Astrocyte (in vitro differentiated cells and primary cell): ENCODE measurements at regions not wholly inside any gene's neighbourhood (a gene's known extent, or its start where the extent isn't known, plus 50 kb on each side); places are given as distances from the start of the nearest gene placed in this dataset.

Experiments
- DNase-seq: peaks from one replicate; pipeline ENCODE4 v3.0.0-alpha.2; 2010; ENCODE audit warnings: low read depth
- FAIRE-seq: peaks from 2 replicates; lab custom pipeline; 2011; peaks lifted over from hg19 to GRCh38; lab: Jason Lieb, UNC
- H2AFZ ChIP-seq: 2 replicates; pipeline ENCODE4 v1.6.0; 2012; ENCODE audit warnings: low read depth, low read length, inconsistent platforms
- H3K27ac ChIP-seq: 2 replicates; pipeline ENCODE4 v1.5.1; 2011; ENCODE audit warnings: low read depth, low read length, inconsistent platforms
- H3K27me3 ChIP-seq: 2 replicates; pipeline ENCODE4 v1.6.0; 2011; ENCODE audit warnings: low read length, inconsistent platforms; ENCODE audit not compliant: insufficient read depth
- H3K36me3 ChIP-seq: 2 replicates; pipeline ENCODE4 v1.5.1; 2011; ENCODE audit warnings: low read length, inconsistent platforms; ENCODE audit not compliant: insufficient read depth
- H3K4me1 ChIP-seq: 2 replicates; pipeline ENCODE4 v1.5.1; 2011; ENCODE audit warnings: low read length, inconsistent platforms; ENCODE audit not compliant: insufficient read depth
- H3K4me2 ChIP-seq: 2 replicates; pipeline ENCODE4 v1.6.0; 2012; ENCODE audit warnings: low read length, inconsistent platforms
- H3K4me3 ChIP-seq: 2 replicates; pipeline ENCODE4 v1.5.1; 2011; ENCODE audit warnings: low read depth, mild to moderate bottlenecking, low read length, inconsistent platforms; ENCODE audit not compliant: insufficient read depth
- H3K79me2 ChIP-seq: 2 replicates; pipeline ENCODE4 v1.6.0; 2012; ENCODE audit warnings: mild to moderate bottlenecking, low read length, inconsistent platforms; ENCODE audit not compliant: insufficient read depth
- H3K9ac ChIP-seq: 2 replicates; pipeline ENCODE4 v1.6.0; 2012; ENCODE audit warnings: mild to moderate bottlenecking, low read length, inconsistent platforms
- H3K9me3 ChIP-seq: 2 replicates; pipeline ENCODE4 v1.5.1; 2012; ENCODE audit warnings: low read depth, mild to moderate bottlenecking, low read length, inconsistent platforms; ENCODE audit not compliant: insufficient read depth
- H4K20me1 ChIP-seq: 2 replicates; pipeline ENCODE4 v1.6.0; 2012; ENCODE audit warnings: low read length, inconsistent platforms; ENCODE audit not compliant: insufficient read depth
- H3K27ac Mint-ChIP-seq: one replicate; pipeline ENCODE4 v1.8.0; 2021; ENCODE audit warnings: mild to moderate bottlenecking, mixed read lengths; ENCODE audit not compliant: unreplicated experiment
- H3K27me3 Mint-ChIP-seq: one replicate; pipeline ENCODE4 v1.8.0; 2021; ENCODE audit warnings: low read depth, mixed read lengths; ENCODE audit not compliant: unreplicated experiment
- H3K36me3 Mint-ChIP-seq: one replicate; pipeline ENCODE4 v1.8.0; 2021; ENCODE audit warnings: low read depth, mixed read lengths; ENCODE audit not compliant: unreplicated experiment
- H3K4me1 Mint-ChIP-seq: one replicate; pipeline ENCODE4 v1.8.0; 2021; ENCODE audit warnings: low read depth, mixed read lengths; ENCODE audit not compliant: unreplicated experiment
- H3K4me3 Mint-ChIP-seq: one replicate; pipeline ENCODE4 v1.8.0; 2021; ENCODE audit warnings: mild to moderate bottlenecking, moderate library complexity, mixed read lengths; ENCODE audit not compliant: unreplicated experiment
- H3K9me3 Mint-ChIP-seq: one replicate; pipeline ENCODE4 v1.8.0; 2021; ENCODE audit warnings: mild to moderate bottlenecking, mixed read lengths; ENCODE audit not compliant: unreplicated experiment
- EZH2 ChIP-seq: IDR thresholded peaks from 2 replicates; pipeline ENCODE4 v1.6.1; 2012; ENCODE audit warnings: mild to moderate bottlenecking, low read length, inconsistent platforms; ENCODE audit not compliant: insufficient read depth
- TF ChIP-seq, protein P1 (sequence below): IDR thresholded peaks from 2 replicates; pipeline ENCODE4 v1.5.1; 2011; ENCODE audit warnings: low read depth, mild to moderate bottlenecking, inconsistent platforms, low read length, moderate library complexity; ENCODE audit not compliant: insufficient read depth

DNA sequence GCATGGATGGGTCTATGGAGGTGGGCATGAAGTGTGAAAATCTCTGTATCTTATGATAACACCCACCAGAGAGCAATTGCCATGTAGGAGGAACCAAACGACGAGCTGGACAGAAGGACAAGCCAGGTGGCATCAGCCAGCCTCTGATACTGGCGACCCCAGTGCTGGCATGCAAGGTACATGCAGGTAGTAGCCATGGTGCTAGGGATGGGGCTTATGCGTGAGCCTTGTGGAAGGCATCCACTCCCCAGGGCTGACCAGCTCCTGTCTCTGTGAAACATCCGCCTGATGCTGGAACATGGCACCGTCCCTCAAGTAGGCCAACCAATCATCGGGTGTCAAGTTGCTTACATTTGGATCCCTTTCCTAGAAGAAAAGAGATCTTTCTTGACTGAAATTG lies 412.9 kb downstream of the GADD45G start:
- TF ChIP-seq EZH2 = no peak
- TF ChIP-seq, protein P1, sequence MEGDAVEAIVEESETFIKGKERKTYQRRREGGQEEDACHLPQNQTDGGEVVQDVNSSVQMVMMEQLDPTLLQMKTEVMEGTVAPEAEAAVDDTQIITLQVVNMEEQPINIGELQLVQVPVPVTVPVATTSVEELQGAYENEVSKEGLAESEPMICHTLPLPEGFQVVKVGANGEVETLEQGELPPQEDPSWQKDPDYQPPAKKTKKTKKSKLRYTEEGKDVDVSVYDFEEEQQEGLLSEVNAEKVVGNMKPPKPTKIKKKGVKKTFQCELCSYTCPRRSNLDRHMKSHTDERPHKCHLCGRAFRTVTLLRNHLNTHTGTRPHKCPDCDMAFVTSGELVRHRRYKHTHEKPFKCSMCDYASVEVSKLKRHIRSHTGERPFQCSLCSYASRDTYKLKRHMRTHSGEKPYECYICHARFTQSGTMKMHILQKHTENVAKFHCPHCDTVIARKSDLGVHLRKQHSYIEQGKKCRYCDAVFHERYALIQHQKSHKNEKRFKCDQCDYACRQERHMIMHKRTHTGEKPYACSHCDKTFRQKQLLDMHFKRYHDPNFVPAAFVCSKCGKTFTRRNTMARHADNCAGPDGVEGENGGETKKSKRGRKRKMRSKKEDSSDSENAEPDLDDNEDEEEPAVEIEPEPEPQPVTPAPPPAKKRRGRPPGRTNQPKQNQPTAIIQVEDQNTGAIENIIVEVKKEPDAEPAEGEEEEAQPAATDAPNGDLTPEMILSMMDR = no peak
- H3K4me3 ChIP-seq = no peak overlapping the region
- no peaks in the 10 kb centered on the region for H3K36me3 Mint-ChIP-seq
- DNase-seq (no peak), FAIRE-seq (no peak)
- peaks cover 24% of the 10 kb centered on the region for H3K27me3 Mint-ChIP-seq
- H3K27me3 ChIP-seq = peaks cover 4% of the 10 kb centered on the region
- H3K9ac ChIP-seq = no peak overlapping the region
- H3K9me3 ChIP-seq = no peaks in the 10 kb centered on the region
- H4K20me1 ChIP-seq = no peaks in the 10 kb centered on the region
- H3K4me2 ChIP-seq = no peak overlapping the region
- no peak overlapping the region for H2AFZ ChIP-seq
- H3K27ac ChIP-seq = no peak overlapping the region
- no peaks in the 10 kb centered on the region for H3K4me1 ChIP-seq
- H3K79me2 ChIP-seq = no peaks in the 10 kb centered on the region
- no peaks in the 10 kb centered on the region for H3K36me3 ChIP-seq
- H3K4me1 Mint-ChIP-seq = peaks cover 6% of the 10 kb centered on the region
- no peak overlapping the region for H3K4me3 Mint-ChIP-seq
- no peak overlapping the region for H3K27ac Mint-ChIP-seq
- H3K9me3 Mint-ChIP-seq = peaks cover 5% of the 10 kb centered on the region

DNA sequence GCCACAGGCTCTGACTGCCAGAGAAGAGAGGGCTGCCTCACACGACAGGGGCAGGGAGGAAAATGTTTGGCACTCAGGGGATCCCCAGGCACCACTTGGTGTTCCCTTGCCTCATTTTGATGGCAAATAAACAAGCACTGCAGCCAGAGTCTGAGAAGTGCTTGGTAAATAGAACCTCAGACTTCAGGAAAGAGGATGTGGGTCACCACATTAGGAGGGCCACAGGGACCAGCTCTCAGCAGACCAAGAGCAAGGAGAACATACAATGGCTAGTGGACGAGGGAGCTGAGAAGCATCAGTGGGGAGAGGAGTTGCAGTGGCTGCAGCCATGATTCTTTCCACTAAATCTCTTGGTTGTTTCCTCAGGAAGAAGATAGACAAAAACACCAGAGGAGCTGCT lies 413.9 kb downstream of the GADD45G start:
- peaks cover 6% of the 10 kb centered on the region for H3K4me1 Mint-ChIP-seq
- H3K4me2 ChIP-seq = no peak overlapping the region
- no peak overlapping the region for H2AFZ ChIP-seq
- H3K36me3 Mint-ChIP-seq = no peaks in the 10 kb centered on the region
- H3K27ac ChIP-seq = no peak overlapping the region
- no peaks in the 10 kb centered on the region for H3K9me3 ChIP-seq
- no peak overlapping the region for H3K9ac ChIP-seq
- no peaks in the 10 kb centered on the region for H3K4me1 ChIP-seq
- FAIRE-seq (no peak), DNase-seq (no peak)
- H3K27ac Mint-ChIP-seq = no peak overlapping the region
- H3K9me3 Mint-ChIP-seq = peaks cover 5% of the 10 kb centered on the region
- H3K4me3 Mint-ChIP-seq = no peak overlapping the region
- H3K79me2 ChIP-seq = no peaks in the 10 kb centered on the region
- H4K20me1 ChIP-seq = no peaks in the 10 kb centered on the region
- no peaks in the 10 kb centered on the region for H3K36me3 ChIP-seq
- peaks cover 4% of the 10 kb centered on the region for H3K27me3 ChIP-seq
- no peak overlapping the region for H3K4me3 ChIP-seq
- no peak for TF ChIP-seq EZH2
- TF ChIP-seq, protein P1 = no peak
- peaks cover 24% of the 10 kb centered on the region for H3K27me3 Mint-ChIP-seq

DNA sequence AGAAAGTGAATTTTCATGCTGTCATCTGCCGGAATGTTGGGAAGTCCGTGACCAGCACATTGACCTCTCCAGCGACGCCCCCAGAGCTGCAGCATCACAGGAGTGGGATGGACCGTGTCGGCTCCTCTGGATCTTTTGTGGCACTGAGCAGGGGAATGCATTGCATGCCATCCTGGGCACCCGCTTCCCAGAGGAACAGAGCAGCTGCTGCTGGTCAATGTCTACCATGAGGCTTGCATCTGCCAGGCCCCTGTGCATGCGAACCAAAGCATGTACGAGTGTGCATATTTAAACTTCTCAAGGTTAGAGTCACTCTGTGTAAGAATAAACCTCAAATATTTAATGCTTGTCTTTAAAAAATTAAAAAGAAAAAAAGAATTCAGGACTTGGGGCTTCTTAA lies 414.8 kb downstream of the GADD45G start:
- no peak for FAIRE-seq
- H2AFZ ChIP-seq = no peak overlapping the region
- peaks cover 9% of the 10 kb centered on the region for H3K4me1 Mint-ChIP-seq
- H3K36me3 ChIP-seq = no peaks in the 10 kb centered on the region
- H3K27ac ChIP-seq = no peak overlapping the region
- H3K9ac ChIP-seq = no peak overlapping the region
- peaks cover 5% of the 10 kb centered on the region for H3K9me3 Mint-ChIP-seq
- H3K27me3 ChIP-seq = peaks cover 4% of the 10 kb centered on the region
- TF ChIP-seq, protein P1 = no peak
- no peak overlapping the region for H3K4me3 ChIP-seq
- H3K27me3 Mint-ChIP-seq = peaks cover 21% of the 10 kb centered on the region
- no peaks in the 10 kb centered on the region for H3K79me2 ChIP-seq
- H3K9me3 ChIP-seq = no peaks in the 10 kb centered on the region
- H3K4me1 ChIP-seq = no peaks in the 10 kb centered on the region
- H4K20me1 ChIP-seq = no peaks in the 10 kb centered on the region
- no peak overlapping the region for H3K4me3 Mint-ChIP-seq
- no peaks in the 10 kb centered on the region for H3K36me3 Mint-ChIP-seq
- no peak overlapping the region for H3K27ac Mint-ChIP-seq
- no peak for DNase-seq
- no peak overlapping the region for H3K4me2 ChIP-seq
